ENCODE measurements at regions not wholly inside any gene's neighbourhood (a gene's known extent, or its start where the extent isn't known, plus 50 kb on each side); places are given as distances from the start of the nearest gene placed in this dataset.

GRCh38 chr14:36465178-36465577, 54.9 kb downstream of the NKX2-1 start:
- H3K9ac ChIP-seq, result no peak overlapping the region
- no peaks in the 10 kb centered on the region for H3K9me2 ChIP-seq (ENCODE audit: insufficient read depth)
- in situ Hi-C loops (cut with MboI), result no loop called here
- no peak for TF ChIP-seq EZH2 (IDR thresholded peaks at IDR 0.05; ENCODE audit: insufficient read depth, poor library complexity, severe bottlenecking)
- TF ChIP-seq EZH2phosphoT487 (IDR thresholded peaks at IDR 0.05; ENCODE audit: insufficient read depth, low read depth), result no peak
- no peaks in the 10 kb centered on the region for H3K36me3 ChIP-seq (ENCODE audit: low read depth)
- H3K4me1 ChIP-seq (ENCODE audit: insufficient read depth), result no peaks in the 10 kb centered on the region
- H3K27me3 ChIP-seq (replicated peaks; ENCODE audit: insufficient read depth), result 0 out of 2 replicates have a peak, but pooled peaks cover 8% of the 10 kb centered on the region
- H3F3A ChIP-seq (ENCODE audit: insufficient read depth), result no peaks in the 10 kb centered on the region
- DNase-seq, result no peak
- H3K4me2 ChIP-seq (ENCODE audit: unreplicated experiment), result no peak overlapping the region
- H3K79me2 ChIP-seq (ENCODE audit: insufficient read depth), result no peaks in the 10 kb centered on the region
- H3K27ac ChIP-seq, result no peak overlapping the region
- H2AFZ ChIP-seq, result no peak overlapping the region
- H3K9me3 ChIP-seq (ENCODE audit: low read depth), result no peaks in the 10 kb centered on the region
- no peaks in the 10 kb centered on the region for H4K20me1 ChIP-seq (ENCODE audit: insufficient read depth)
- WGBS, 2 experiments (ENCODE audit: low coverage in 1 of 2, low lambda C conversion rate in 2 of 2, missing lambda C conversion rate in 2 of 2), result 31 to 49% methylated on average over 4 of the region's 4 CpGs
- no peak overlapping the region for H3K4me3 ChIP-seq

DNA sequence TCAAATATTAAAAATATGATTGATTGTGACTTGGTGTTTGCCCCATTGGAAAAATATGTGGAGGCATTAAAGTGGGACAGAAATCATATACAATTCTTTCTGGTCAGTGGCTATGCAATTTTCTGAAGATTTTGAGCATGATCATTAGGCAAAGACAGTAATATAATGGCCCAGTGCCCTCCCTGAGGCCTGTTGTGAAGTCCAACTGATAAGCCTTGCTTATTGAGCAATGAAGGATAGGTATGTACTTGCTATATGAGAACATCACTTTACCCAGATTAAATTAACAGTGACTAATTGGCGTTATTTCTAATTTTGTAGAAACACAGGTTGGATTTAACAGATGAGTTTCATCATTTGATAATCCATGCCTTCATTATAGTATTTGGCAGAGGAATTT, 57.1 kb downstream of the NKX2-1 start:
- H3K9me3 ChIP-seq (ENCODE audit: low read depth), result no peaks in the 10 kb centered on the region
- H3K4me3 ChIP-seq, result no peak overlapping the region
- no peaks in the 10 kb centered on the region for H3F3A ChIP-seq (ENCODE audit: insufficient read depth)
- no peaks in the 10 kb centered on the region for H3K4me1 ChIP-seq (ENCODE audit: insufficient read depth)
- 0 out of 2 replicates have a peak, but pooled peaks cover 8% of the 10 kb centered on the region for H3K27me3 ChIP-seq (replicated peaks; ENCODE audit: insufficient read depth)
- no peak overlapping the region for H3K9ac ChIP-seq
- no peak overlapping the region for H2AFZ ChIP-seq
- no peaks in the 10 kb centered on the region for H4K20me1 ChIP-seq (ENCODE audit: insufficient read depth)
- H3K4me2 ChIP-seq (ENCODE audit: unreplicated experiment), result no peak overlapping the region
- no peak overlapping the region for H3K27ac ChIP-seq
- H3K9me2 ChIP-seq (ENCODE audit: insufficient read depth), result no peaks in the 10 kb centered on the region
- no peaks in the 10 kb centered on the region for H3K79me2 ChIP-seq (ENCODE audit: insufficient read depth)
- no peak for DNase-seq
- in situ Hi-C loops (cut with MboI), result no loop called here
- 26 to 48% methylated on average over 1 of the region's 1 CpG for WGBS, 2 experiments (ENCODE audit: low coverage in 1 of 2, low lambda C conversion rate in 2 of 2, missing lambda C conversion rate in 2 of 2)
- no peak for TF ChIP-seq EZH2 (IDR thresholded peaks at IDR 0.05; ENCODE audit: insufficient read depth, poor library complexity, severe bottlenecking)
- no peak for TF ChIP-seq EZH2phosphoT487 (IDR thresholded peaks at IDR 0.05; ENCODE audit: insufficient read depth, low read depth)
- H3K36me3 ChIP-seq (ENCODE audit: low read depth), result no peaks in the 10 kb centered on the region

GRCh38 chr14:36455241-36455627, 64.8 kb downstream of the NKX2-1 start:
- H3K27me3 ChIP-seq (replicated peaks; ENCODE audit: insufficient read depth), result no peaks in the 10 kb centered on the region; the same call in 1 of the 2 replicates
- no peak overlapping the region for H2AFZ ChIP-seq
- no peak overlapping the region for H3K4me2 ChIP-seq (ENCODE audit: unreplicated experiment)
- TF ChIP-seq EZH2phosphoT487 (IDR thresholded peaks at IDR 0.05; ENCODE audit: insufficient read depth, low read depth) (no peak), EZH2 (IDR thresholded peaks at IDR 0.05; ENCODE audit: insufficient read depth, poor library complexity, severe bottlenecking) (no peak)
- H3K27ac ChIP-seq, result no peak overlapping the region
- no peaks in the 10 kb centered on the region for H3K9me2 ChIP-seq (ENCODE audit: insufficient read depth)
- H3K36me3 ChIP-seq (ENCODE audit: low read depth), result no peaks in the 10 kb centered on the region
- 30 to 47% methylated on average over 2 of the region's 2 CpGs for WGBS, 2 experiments (ENCODE audit: low coverage in 1 of 2, low lambda C conversion rate in 2 of 2, missing lambda C conversion rate in 2 of 2)
- H3K9me3 ChIP-seq (ENCODE audit: low read depth), result no peaks in the 10 kb centered on the region
- H3F3A ChIP-seq (ENCODE audit: insufficient read depth), result no peaks in the 10 kb centered on the region
- no peaks in the 10 kb centered on the region for H3K79me2 ChIP-seq (ENCODE audit: insufficient read depth)
- no peak for DNase-seq
- H4K20me1 ChIP-seq (ENCODE audit: insufficient read depth), result no peaks in the 10 kb centered on the region
- in situ Hi-C loops (cut with MboI), result no loop called here
- H3K9ac ChIP-seq, result no peak overlapping the region
- H3K4me1 ChIP-seq (ENCODE audit: insufficient read depth), result no peaks in the 10 kb centered on the region
- no peak overlapping the region for H3K4me3 ChIP-seq

GRCh38 chr14:36454599-36455240, 65.3 kb downstream of the NKX2-1 start:
- H3F3A ChIP-seq (ENCODE audit: insufficient read depth), result no peaks in the 10 kb centered on the region
- no peak for DNase-seq
- 11 to 12% methylated on average over 5 of the region's 5 CpGs for WGBS, 2 experiments (ENCODE audit: low coverage in 1 of 2, low lambda C conversion rate in 2 of 2, missing lambda C conversion rate in 2 of 2)
- H3K9ac ChIP-seq, result no peak overlapping the region
- H3K27me3 ChIP-seq (replicated peaks; ENCODE audit: insufficient read depth), result no peaks in the 10 kb centered on the region; the same call in 1 of the 2 replicates
- in situ Hi-C loops (cut with MboI), result no loop called here
- H3K4me3 ChIP-seq, result no peak overlapping the region
- H4K20me1 ChIP-seq (ENCODE audit: insufficient read depth), result no peaks in the 10 kb centered on the region
- no peak overlapping the region for H2AFZ ChIP-seq
- no peak overlapping the region for H3K4me2 ChIP-seq (ENCODE audit: unreplicated experiment)
- no peak for TF ChIP-seq EZH2 (IDR thresholded peaks at IDR 0.05; ENCODE audit: insufficient read depth, poor library complexity, severe bottlenecking)
- no peak for TF ChIP-seq EZH2phosphoT487 (IDR thresholded peaks at IDR 0.05; ENCODE audit: insufficient read depth, low read depth)
- H3K9me3 ChIP-seq (ENCODE audit: low read depth), result no peaks in the 10 kb centered on the region
- no peak overlapping the region for H3K27ac ChIP-seq
- no peaks in the 10 kb centered on the region for H3K9me2 ChIP-seq (ENCODE audit: insufficient read depth)
- H3K36me3 ChIP-seq (ENCODE audit: low read depth), result no peaks in the 10 kb centered on the region
- H3K4me1 ChIP-seq (ENCODE audit: insufficient read depth), result no peaks in the 10 kb centered on the region
- H3K79me2 ChIP-seq (ENCODE audit: insufficient read depth), result no peaks in the 10 kb centered on the region
